HEK293 (cell line): ENCODE measurements at regions not wholly inside any gene's neighbourhood (a gene's known extent, or its start where the extent isn't known, plus 50 kb on each side); places are given as distances from the start of the nearest gene placed in this dataset.

ENCODE experiments used
- CTCF ChIA-PET: fragments of 350-600 bp; formaldehyde crosslinking; extraction: SDS; loops from one replicate; lab custom pipeline; 2021; ENCODE audit warnings: antibody characterized with exemption; lab: Yijun Ruan, JAX
- POLR2A ChIA-PET: fragments of 300-600 bp; formaldehyde crosslinking; extraction: SDS; loops from one replicate; lab custom pipeline; 2020; ENCODE audit warnings: antibody characterized with exemption, inconsistent platforms; lab: Yijun Ruan, JAX
- H3K27ac ChIP-seq: fragments of 200-500 bp; sonication (Bioruptor generic); 2 replicates; pipeline ENCODE4 v1.5.1; 2014; ENCODE audit warnings: low read depth, low read length, control low read depth, inconsistent platforms; ENCODE audit errors: extremely low read depth
- H3K36me3 ChIP-seq, 2 experiments: fragments of 200-500 bp in 1 of 2; sonication (Bioruptor generic) in 1 of 2; 1 replicate in 1 of 2; 2 replicates in 1 of 2; pipeline ENCODE4 v1.5.1; 2014 to 2017; ENCODE audit warnings: inconsistent platforms in 2 of 2, low read length in 2 of 2; ENCODE audit not compliant: control insufficient read depth in 2 of 2, insufficient read depth in 1 of 2
- H3K4me1 ChIP-seq: fragments of 200-500 bp; sonication (Bioruptor generic); 2 replicates; pipeline ENCODE4 v1.5.1; 2014; ENCODE audit warnings: mild to moderate bottlenecking, low read length, inconsistent platforms; ENCODE audit not compliant: control insufficient read depth, insufficient read depth
- H3K4me3 ChIP-seq: 2 replicates; pipeline ENCODE4 v1.5.1; 2011; ENCODE audit warnings: low read depth, mild to moderate bottlenecking, control low read depth, low read length, moderate library complexity
- H3K9me3 ChIP-seq: fragments of 200-500 bp; sonication (Bioruptor generic); 2 replicates; pipeline ENCODE4 v1.5.1; 2014; ENCODE audit warnings: low read depth, low read length, inconsistent platforms; ENCODE audit not compliant: control insufficient read depth, insufficient read depth
- BCL11A ChIP-seq: fragments of 450-650 bp; formaldehyde crosslinking; IDR thresholded peaks from 2 replicates; pipeline ENCODE4 v1.5.1; 2016; ENCODE audit warnings: low read depth, missing biosample characterization, missing genetic modification characterization
- EGR2 ChIP-seq: fragments of 450-650 bp; formaldehyde crosslinking; IDR thresholded peaks from 2 replicates; pipeline ENCODE4 v1.5.1; 2016; ENCODE audit warnings: low read depth, missing biosample characterization, missing genetic modification characterization
- OSR2 ChIP-seq: fragments of 450-650 bp; formaldehyde crosslinking; IDR thresholded peaks from 2 replicates; pipeline ENCODE4 v1.5.1; 2016; ENCODE audit warnings: missing biosample characterization, missing genetic modification characterization
- SETDB1 ChIP-seq: IDR thresholded peaks from one replicate; pipeline ENCODE4 v1.6.1; 2017; ENCODE audit warnings: mild to moderate bottlenecking, low read length, moderate library complexity, mixed read lengths; ENCODE audit not compliant: insufficient read length
- ZBTB7A ChIP-seq: fragments of 450-650 bp; formaldehyde crosslinking; IDR thresholded peaks from 2 replicates; pipeline ENCODE4 v1.5.1; 2016; ENCODE audit warnings: low read depth, missing biosample characterization, missing genetic modification characterization
- ZNF132 ChIP-seq: fragments of 450-650 bp; formaldehyde crosslinking; IDR thresholded peaks from 2 replicates; pipeline ENCODE4 v1.5.1; 2017; ENCODE audit warnings: missing biosample characterization, missing genetic modification characterization, borderline replicate concordance
- ZNF146 ChIP-seq: fragments of 450-650 bp; formaldehyde crosslinking; IDR thresholded peaks from 2 replicates; pipeline ENCODE4 v1.5.1; 2016; ENCODE audit warnings: missing biosample characterization, missing genetic modification characterization
- ZNF211 ChIP-seq: fragments of 450-650 bp; formaldehyde crosslinking; IDR thresholded peaks from 2 replicates; pipeline ENCODE4 v1.5.1; 2016; ENCODE audit warnings: low read depth, missing biosample characterization, missing genetic modification characterization
- ZNF292 ChIP-seq: fragments of 450-650 bp; formaldehyde crosslinking; IDR thresholded peaks from 2 replicates; pipeline ENCODE4 v1.5.1; 2016; ENCODE audit warnings: low read depth, missing biosample characterization, missing genetic modification characterization, borderline replicate concordance
- ZNF514 ChIP-seq: fragments of 450-650 bp; formaldehyde crosslinking; IDR thresholded peaks from 2 replicates; pipeline ENCODE4 v1.5.1; 2016; ENCODE audit warnings: missing biosample characterization, missing genetic modification characterization
- ZNF548 ChIP-seq: fragments of 450-650 bp; formaldehyde crosslinking; IDR thresholded peaks from 2 replicates; pipeline ENCODE4 v1.5.1; 2016; ENCODE audit warnings: missing biosample characterization, missing genetic modification characterization
- ZNF561 ChIP-seq: fragments of 450-650 bp; IDR thresholded peaks from 2 replicates; pipeline ENCODE4 v1.5.1; 2018; ENCODE audit warnings: missing biosample characterization, missing genetic modification characterization, borderline replicate concordance
- ZNF600 ChIP-seq: fragments of 450-650 bp; formaldehyde crosslinking; IDR thresholded peaks from 2 replicates; pipeline ENCODE4 v1.5.1; 2016; ENCODE audit warnings: missing biosample characterization, missing genetic modification characterization
- ZNF623 ChIP-seq: fragments of 450-650 bp; formaldehyde crosslinking; IDR thresholded peaks from 2 replicates; pipeline ENCODE4 v1.5.1; 2016; ENCODE audit warnings: missing biosample characterization, missing genetic modification characterization
- ZNF654 ChIP-seq: fragments of 450-650 bp; formaldehyde crosslinking; IDR thresholded peaks from 2 replicates; pipeline ENCODE4 v1.5.1; 2016; ENCODE audit warnings: low read depth, missing biosample characterization, missing genetic modification characterization
- ZNF664 ChIP-seq: fragments of 450-650 bp; formaldehyde crosslinking; IDR thresholded peaks from 2 replicates; pipeline ENCODE4 v1.5.1; 2016; ENCODE audit warnings: missing biosample characterization, missing genetic modification characterization
- ZNF76 ChIP-seq: fragments of 450-650 bp; formaldehyde crosslinking; IDR thresholded peaks from 2 replicates; pipeline ENCODE4; 2016; ENCODE audit warnings: low read depth, missing biosample characterization, missing genetic modification characterization, borderline replicate concordance
- ZNF768 ChIP-seq: fragments of 450-650 bp; formaldehyde crosslinking; IDR thresholded peaks from 2 replicates; pipeline ENCODE4 v1.5.1; 2018; ENCODE audit warnings: missing biosample characterization, mild to moderate bottlenecking, missing genetic modification characterization
- ZNF792 ChIP-seq: fragments of 450-650 bp; formaldehyde crosslinking; IDR thresholded peaks from 2 replicates; pipeline ENCODE4 v1.5.1; 2016; ENCODE audit warnings: missing biosample characterization, missing genetic modification characterization
- TF ChIP-seq, protein P1 (sequence below): fragments of 450-650 bp; formaldehyde crosslinking; IDR thresholded peaks from 2 replicates; pipeline ENCODE4 v1.5.1; 2016; ENCODE audit warnings: missing biosample characterization, missing genetic modification characterization
- TF ChIP-seq, protein P2 (sequence below): fragments of 450-650 bp; formaldehyde crosslinking; IDR thresholded peaks from 2 replicates; pipeline ENCODE4 v1.5.1; 2016; ENCODE audit warnings: missing biosample characterization, missing genetic modification characterization

DNA sequence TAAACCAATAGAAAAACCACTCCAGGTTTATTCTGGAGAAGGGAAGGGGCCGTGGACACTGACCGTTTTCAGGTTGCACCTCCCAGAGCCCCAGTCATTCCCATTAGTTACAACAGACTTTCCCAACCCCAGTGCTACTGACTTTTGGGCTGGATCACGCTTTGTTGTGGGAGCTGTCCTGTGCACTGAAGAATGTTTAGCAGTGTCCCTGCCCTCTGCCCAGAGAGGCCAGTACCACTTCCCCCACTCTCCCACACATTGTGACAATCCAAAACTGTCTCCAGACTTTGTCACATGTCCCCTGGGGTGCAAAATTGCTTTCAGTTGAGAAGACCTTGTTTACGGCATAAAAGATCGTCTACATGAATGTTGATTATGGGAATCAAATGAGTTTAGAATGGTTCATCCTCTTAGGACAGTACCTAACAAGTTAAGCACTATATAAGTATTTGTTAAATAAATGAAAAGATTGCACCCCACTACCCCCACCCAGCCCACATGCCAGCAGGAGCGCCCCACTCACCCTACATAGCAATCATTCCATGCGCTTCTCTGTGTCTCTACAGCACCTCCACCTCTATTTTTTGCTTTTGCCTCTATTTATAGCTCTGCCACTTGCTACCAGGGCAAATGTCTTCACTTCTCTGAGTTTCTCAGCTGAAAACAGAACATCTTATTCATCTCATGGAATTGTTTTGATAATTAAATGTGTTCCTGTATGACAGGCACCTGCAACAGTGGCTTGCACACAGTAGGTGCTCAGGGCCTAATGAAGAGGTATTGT lies 104.9 kb downstream of the AXIN2 start:
- Histone ChIP-seq H3K9me3 (no peaks in the 10 kb centered on the region), H3K36me3 (no peaks in the 10 kb centered on the region), H3K4me3 (no peak overlapping the region), H3K4me1 (no peaks in the 10 kb centered on the region), H3K27ac (no peak overlapping the region)
- ChIA-PET CTCF (interaction anchor here (0.6 to 1.2 kb wide), 4 partner anchors 99 to 679 kb away, joined by 3 to 4 read pairs (median 4); no protein-coding TSS in a partner anchor), POLR2A (no interaction called here)
- TF ChIP-seq ZNF211 (tag by site-specific recombination) (no peak), ZNF292 (tag by site-specific recombination) (no peak), BCL11A (tag by site-specific recombination) (no peak), ZNF664 (no peak), ZNF768 (tag by site-specific recombination) (no peak), EGR2 (no peak), ZNF792 (no peak), ZNF623 (no peak), ZBTB7A (no peak), ZNF132 (no peak), OSR2 (tag by site-specific recombination) (no peak), ZNF514 (tag by site-specific recombination) (no peak), ZNF561 (no peak), SETDB1 (no peak), ZNF548 (no peak), ZNF600 (tag by site-specific recombination) (no peak), ZNF76 (tag by site-specific recombination) (no peak)
- TF ChIP-seq, protein P1, sequence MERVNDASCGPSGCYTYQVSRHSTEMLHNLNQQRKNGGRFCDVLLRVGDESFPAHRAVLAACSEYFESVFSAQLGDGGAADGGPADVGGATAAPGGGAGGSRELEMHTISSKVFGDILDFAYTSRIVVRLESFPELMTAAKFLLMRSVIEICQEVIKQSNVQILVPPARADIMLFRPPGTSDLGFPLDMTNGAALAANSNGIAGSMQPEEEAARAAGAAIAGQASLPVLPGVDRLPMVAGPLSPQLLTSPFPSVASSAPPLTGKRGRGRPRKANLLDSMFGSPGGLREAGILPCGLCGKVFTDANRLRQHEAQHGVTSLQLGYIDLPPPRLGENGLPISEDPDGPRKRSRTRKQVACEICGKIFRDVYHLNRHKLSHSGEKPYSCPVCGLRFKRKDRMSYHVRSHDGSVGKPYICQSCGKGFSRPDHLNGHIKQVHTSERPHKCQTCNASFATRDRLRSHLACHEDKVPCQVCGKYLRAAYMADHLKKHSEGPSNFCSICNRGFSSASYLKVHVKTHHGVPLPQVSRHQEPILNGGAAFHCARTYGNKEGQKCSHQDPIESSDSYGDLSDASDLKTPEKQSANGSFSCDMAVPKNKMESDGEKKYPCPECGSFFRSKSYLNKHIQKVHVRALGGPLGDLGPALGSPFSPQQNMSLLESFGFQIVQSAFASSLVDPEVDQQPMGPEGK (tag by site-specific recombination): no peak

DNA sequence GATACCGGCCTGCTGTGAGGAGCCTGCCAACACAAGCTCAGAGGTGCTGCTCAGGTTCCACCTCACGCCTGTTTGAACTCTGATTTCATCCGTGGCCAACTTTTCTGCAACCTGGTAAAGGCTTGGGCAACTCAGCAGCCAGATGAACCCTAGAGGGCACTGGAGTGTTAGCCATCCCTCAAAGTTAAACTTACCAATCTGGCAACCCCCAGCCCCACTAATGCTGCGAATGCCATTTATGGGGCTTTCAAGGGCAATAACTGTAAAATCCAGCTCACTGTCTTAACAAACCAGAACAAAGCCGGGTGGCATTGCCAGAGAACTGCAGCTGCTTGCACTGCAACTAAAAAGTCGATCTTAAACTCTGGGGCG lies 105.5 kb downstream of the AXIN2 start:
- Histone ChIP-seq H3K4me3 (no peak overlapping the region), H3K36me3 (no peaks in the 10 kb centered on the region), H3K27ac (no peak overlapping the region), H3K4me1 (no peaks in the 10 kb centered on the region), H3K9me3 (no peaks in the 10 kb centered on the region)
- peak; percentile 28; the same call in 1 of the 2 replicates for TF ChIP-seq ZNF654 (tag by site-specific recombination)
- TF ChIP-seq, protein P2, sequence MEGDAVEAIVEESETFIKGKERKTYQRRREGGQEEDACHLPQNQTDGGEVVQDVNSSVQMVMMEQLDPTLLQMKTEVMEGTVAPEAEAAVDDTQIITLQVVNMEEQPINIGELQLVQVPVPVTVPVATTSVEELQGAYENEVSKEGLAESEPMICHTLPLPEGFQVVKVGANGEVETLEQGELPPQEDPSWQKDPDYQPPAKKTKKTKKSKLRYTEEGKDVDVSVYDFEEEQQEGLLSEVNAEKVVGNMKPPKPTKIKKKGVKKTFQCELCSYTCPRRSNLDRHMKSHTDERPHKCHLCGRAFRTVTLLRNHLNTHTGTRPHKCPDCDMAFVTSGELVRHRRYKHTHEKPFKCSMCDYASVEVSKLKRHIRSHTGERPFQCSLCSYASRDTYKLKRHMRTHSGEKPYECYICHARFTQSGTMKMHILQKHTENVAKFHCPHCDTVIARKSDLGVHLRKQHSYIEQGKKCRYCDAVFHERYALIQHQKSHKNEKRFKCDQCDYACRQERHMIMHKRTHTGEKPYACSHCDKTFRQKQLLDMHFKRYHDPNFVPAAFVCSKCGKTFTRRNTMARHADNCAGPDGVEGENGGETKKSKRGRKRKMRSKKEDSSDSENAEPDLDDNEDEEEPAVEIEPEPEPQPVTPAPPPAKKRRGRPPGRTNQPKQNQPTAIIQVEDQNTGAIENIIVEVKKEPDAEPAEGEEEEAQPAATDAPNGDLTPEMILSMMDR (tag by site-specific recombination): 0 out of 2 replicates have a peak, but pooled peaks have one; percentile 26
- TF ChIP-seq ZNF146: no peak
- CTCF ChIA-PET: interaction anchor here (0.6 to 1.2 kb wide), 3 partner anchors 103 to 678 kb away, joined by 3 to 4 read pairs (median 3); no protein-coding TSS in a partner anchor
- POLR2A ChIA-PET: no interaction called here
